ENCODE measurements at regions not wholly inside any gene's neighbourhood (a gene's known extent, or its start where the extent isn't known, plus 50 kb on each side); places are given as distances from the start of the nearest gene placed in this dataset.

GRCh38 chr3:191592105-191592504, 131.1 kb downstream of the PYDC2 start:
- TF ChIP-seq CTCF (IDR thresholded peaks at IDR 0.05; ENCODE audit: insufficient read depth, low read depth, low read length) (no peak), EZH2 (IDR thresholded peaks at IDR 0.05; ENCODE audit: insufficient read depth, low read length) (no peak)
